ENCODE measurements at regions not wholly inside any gene's neighbourhood (a gene's known extent, or its start where the extent isn't known, plus 50 kb on each side); places are given as distances from the start of the nearest gene placed in this dataset.

- TF ChIP-seq CTCF (IDR thresholded peaks at IDR 0.05) (no peak), EZH2phosphoT487 (IDR thresholded peaks at IDR 0.05; ENCODE audit: borderline replicate concordance, low read depth) (no peak), TEAD4 (IDR thresholded peaks at IDR 0.05; ENCODE audit: borderline replicate concordance, insufficient read depth) (no peak), IRF3 (IDR thresholded peaks at IDR 0.05; ENCODE audit: low read depth, low read length) (no peak), NRF1 (IDR thresholded peaks at IDR 0.05; ENCODE audit: low read depth, low read length) (no peak), POLR2AphosphoS5 (IDR thresholded peaks at IDR 0.05; ENCODE audit: low read depth, low read length) (no peak), MAX (IDR thresholded peaks at IDR 0.05; ENCODE audit: low read depth) (no peak), RCOR1 (IDR thresholded peaks at IDR 0.05; ENCODE audit: low read length) (no peak), SIN3A (IDR thresholded peaks at IDR 0.05; ENCODE audit: borderline replicate concordance, low read depth, low read length) (no peak)
Observed at GRCh38 chr15:95129574-95129973, 898.2 kb downstream of the MCTP2 start.
